Endothelial cell of umbilical vein (primary cell): ENCODE measurements at regions not wholly inside any gene's neighbourhood (a gene's known extent, or its start where the extent isn't known, plus 50 kb on each side); places are given as distances from the start of the nearest gene placed in this dataset.
"Not testable (repeated sequence)": the region's sequence is repeated elsewhere in the genome, so short reads cannot be mapped to it uniquely, and the experiment has no call there.

Source experiments
- BruUV-seq: library from RNA; stranded (reverse); fragments of 400-500 nt; replicated peaks from 2 replicates; lab custom pipeline; 2021; lab: Mats Ljungman, UMichigan
- CTCF ChIA-PET: fragments of 300-600, 350-600 bp; sonication (Branson Sonifier 250); formaldehyde crosslinking; loops from one replicate; lab custom pipeline; 2021; ENCODE audit warnings: antibody characterized with exemption, inconsistent platforms; lab: Charles Lee
- POLR2A ChIA-PET: fragments of 300-600, 350-600 bp; sonication (Branson Sonifier 250); formaldehyde crosslinking; loops from one replicate; lab custom pipeline; 2021; ENCODE audit warnings: antibody characterized with exemption, inconsistent platforms; lab: Charles Lee
- DNase-seq: peaks from one replicate; pipeline ENCODE4 v3.0.0-alpha.2; 2011; ENCODE audit warnings: low read depth, low spot score
- FAIRE-seq: peaks from 2 replicates; lab custom pipeline; 2011; peaks lifted over from hg19 to GRCh38; lab: Jason Lieb, UNC
- H2AFZ ChIP-seq: 2 replicates; pipeline ENCODE4 v1.6.0; 2012; ENCODE audit warnings: low read depth, low read length, control low read depth, inconsistent platforms
- H3K27ac ChIP-seq: 2 replicates; pipeline ENCODE4 v1.5.1; 2011; ENCODE audit warnings: low read depth, mild to moderate bottlenecking, control low read depth, low read length, moderate library complexity; ENCODE audit not compliant: insufficient read depth
- H3K27me3 ChIP-seq, 2 experiments: 2 replicates each; pipeline versions ENCODE4 v1.6.0 to v1.6.1; 2011; ENCODE audit warnings: low read length in 2 of 2, mixed read lengths in 1 of 2; ENCODE audit not compliant: control insufficient read depth in 2 of 2, insufficient read depth in 2 of 2
- H3K36me3 ChIP-seq, 2 experiments: 2 replicates in 1 of 2; 3 replicates in 1 of 2; pipeline ENCODE4 v1.5.1; 2011; ENCODE audit warnings: low read length in 2 of 2, mild to moderate bottlenecking in 1 of 2, moderate library complexity in 1 of 2; ENCODE audit not compliant: control insufficient read depth in 2 of 2, insufficient read depth in 2 of 2; ENCODE audit errors: extremely low read depth in 1 of 2
- H3K4me1 ChIP-seq: 3 replicates; pipeline ENCODE4 v1.5.1; 2011; ENCODE audit warnings: mild to moderate bottlenecking, low read length; ENCODE audit not compliant: control insufficient read depth, insufficient read depth; ENCODE audit errors: extremely low read depth
- H3K4me2 ChIP-seq: 2 replicates; pipeline ENCODE4 v1.6.1; 2011; ENCODE audit warnings: low read length, control low read depth, mixed read lengths; ENCODE audit not compliant: insufficient read depth
- H3K4me3 ChIP-seq, 3 experiments: fragments of 200-600 bp in 1 of 3; sonication (generic), shearing (Covaris generic) in 1 of 3; replicated peaks in 1 of 3; 2 replicates each; pipeline ENCODE4 v1.5.1; 2011 to 2016; ENCODE audit warnings: control low read depth in 3 of 3, low read length in 3 of 3, mild to moderate bottlenecking in 2 of 3, inconsistent platforms in 1 of 3, low read depth in 1 of 3, moderate library complexity in 1 of 3; ENCODE audit not compliant: insufficient read depth in 1 of 3
- H3K79me2 ChIP-seq: 2 replicates; pipeline ENCODE4 v1.6.0; 2012; ENCODE audit warnings: low read length, inconsistent platforms; ENCODE audit not compliant: control insufficient read depth, insufficient read depth
- H3K9ac ChIP-seq: replicated peaks from 2 replicates; pipeline ENCODE3; 2011; ENCODE audit warnings: low read length, control low read depth; ENCODE audit not compliant: insufficient read depth; ENCODE audit errors: extremely low read depth
- H3K9me1 ChIP-seq: replicated peaks from 3 replicates; pipeline ENCODE4 v1.6.0; 2011; ENCODE audit warnings: mild to moderate bottlenecking, low read length; ENCODE audit not compliant: control insufficient read depth, insufficient read depth; ENCODE audit errors: extremely low read depth
- H3K9me3 ChIP-seq: replicated peaks from 2 replicates; pipeline ENCODE4 v1.5.1; 2012; ENCODE audit warnings: low read length, inconsistent platforms; ENCODE audit not compliant: control insufficient read depth, insufficient read depth
- H4K20me1 ChIP-seq: replicated peaks from 2 replicates; pipeline ENCODE3; 2011; ENCODE audit warnings: mild to moderate bottlenecking, low read length; ENCODE audit not compliant: control insufficient read depth, insufficient read depth; ENCODE audit errors: extremely low read depth
- EZH2 ChIP-seq: IDR thresholded peaks from 2 replicates; pipeline ENCODE4 v1.6.1; 2012; ENCODE audit warnings: borderline replicate concordance, low read depth, mild to moderate bottlenecking, moderate library complexity, low read length, inconsistent platforms; ENCODE audit not compliant: severe bottlenecking
- FOS ChIP-seq: IDR thresholded peaks from 2 replicates; pipeline ENCODE4 v1.6.1; 2011; ENCODE audit warnings: mild to moderate bottlenecking, low read length, moderate library complexity, borderline replicate concordance; ENCODE audit not compliant: insufficient read depth
- GATA2 ChIP-seq: IDR thresholded peaks from 2 replicates; pipeline ENCODE4 v1.7.0; 2011; ENCODE audit warnings: low read depth, mild to moderate bottlenecking, moderate library complexity, mixed read lengths, low read length; ENCODE audit not compliant: insufficient read length, insufficient read depth
- JUN ChIP-seq: IDR thresholded peaks from 2 replicates; pipeline ENCODE4 v1.6.1; 2011; ENCODE audit warnings: borderline replicate concordance, low read depth; ENCODE audit not compliant: insufficient read length, insufficient read depth
- MYC ChIP-seq: IDR thresholded peaks from one replicate; pipeline ENCODE4 v1.6.1; 2011; ENCODE audit warnings: mild to moderate bottlenecking, low read depth, low read length
- POLR2A ChIP-seq: IDR thresholded peaks from 2 replicates; pipeline ENCODE4 v1.6.1; 2012; ENCODE audit warnings: low read depth, mild to moderate bottlenecking, control low read depth, low read length
- dilution Hi-C: fragments of 300-500 bp; cut with MboI; formaldehyde crosslinking; loops from one replicate; pipeline ENCODE4 v1.15.0; 2019; ENCODE audit warnings: low sequenced_read_pairs; ENCODE audit not compliant: extremely low pct_ligation_motif_present
- intact Hi-C: fragments of 100-400 bp; cut with micrococcal nuclease; formaldehyde crosslinking; loops from one replicate; pipeline ENCODE4 v1.10.0; 2022
- TF ChIP-seq, protein P1 (sequence below): IDR thresholded peaks from 2 replicates; pipeline ENCODE4 v1.6.1; 2011; ENCODE audit not compliant: insufficient read depth, insufficient read length

DNA sequence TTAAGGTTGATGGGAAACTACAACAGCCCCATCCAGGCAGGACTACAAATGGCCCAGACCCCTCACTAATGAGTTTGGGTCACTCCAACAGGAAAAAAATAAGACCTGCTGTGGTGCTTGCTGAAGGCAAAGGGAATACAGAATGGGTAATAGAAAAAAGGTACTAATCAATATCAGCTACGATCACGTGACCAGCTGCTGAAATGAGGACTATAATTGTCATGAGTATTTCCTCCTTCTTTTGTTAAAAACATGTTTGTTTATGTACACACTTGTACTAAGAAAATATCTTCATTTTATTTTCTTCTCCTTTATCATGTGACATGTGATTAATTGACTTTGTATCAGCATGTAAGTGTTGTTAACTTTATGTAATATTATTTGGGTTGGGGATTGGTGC, 199.9 kb downstream of the GJA1 start:
- POLR2A ChIA-PET, result no interaction called here

DNA sequence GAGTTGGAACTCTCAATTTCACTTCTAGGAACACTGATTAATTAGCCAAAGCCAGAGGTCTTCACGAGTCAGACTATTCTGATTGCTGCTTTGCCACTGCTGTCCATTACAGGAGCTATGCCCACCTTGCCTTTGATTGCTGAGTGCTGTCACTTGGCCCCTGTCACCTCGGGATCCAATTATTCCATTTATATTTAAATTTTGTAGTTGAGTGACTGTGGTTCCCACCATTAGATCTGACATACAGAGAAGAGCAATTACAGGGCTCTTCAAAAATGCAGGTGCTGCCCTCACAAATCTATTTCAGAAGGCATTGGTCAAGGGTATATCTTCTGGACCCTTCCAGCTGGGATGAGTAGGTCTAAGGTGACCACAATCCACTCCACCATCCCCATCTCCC, 200.8 kb downstream of the GJA1 start:
- FAIRE-seq, DNase-seq, H3K9me1 ChIP-seq, H3K4me3 ChIP-seq, H3K4me1 ChIP-seq, H3K9ac ChIP-seq, H4K20me1 ChIP-seq, H3K4me2 ChIP-seq, H3K27me3 ChIP-seq, dilution Hi-C loops, POLR2A ChIA-PET, BruUV-seq, H3K27ac ChIP-seq, H2AFZ ChIP-seq, CTCF ChIA-PET, intact Hi-C loops, H3K9me3 ChIP-seq, H3K36me3 ChIP-seq, H3K79me2 ChIP-seq: not testable (repeated sequence)

More for the DNA sequence above, 199.9 kb downstream of the GJA1 start:
- no peaks in the 10 kb centered on the region for H3K9me1 ChIP-seq
- FAIRE-seq (no peak), DNase-seq (no peak)
- H3K9me3 ChIP-seq, result peaks cover 3% of the 10 kb centered on the region
- H3K9ac ChIP-seq, result no peak overlapping the region
- H3K36me3 ChIP-seq, result no peaks in the 10 kb centered on the region
- intact Hi-C loops (no loop called here), dilution Hi-C loops (no loop called here)
- H3K27me3 ChIP-seq, result no peaks in the 10 kb centered on the region
- TF ChIP-seq EZH2, result no peak
- TF ChIP-seq, protein P1, sequence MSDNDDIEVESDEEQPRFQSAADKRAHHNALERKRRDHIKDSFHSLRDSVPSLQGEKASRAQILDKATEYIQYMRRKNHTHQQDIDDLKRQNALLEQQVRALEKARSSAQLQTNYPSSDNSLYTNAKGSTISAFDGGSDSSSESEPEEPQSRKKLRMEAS, result no peak
- no peak for TF ChIP-seq GATA2
- no peak for TF ChIP-seq FOS
- no peak for TF ChIP-seq JUN
- no peak for TF ChIP-seq MYC
- no peak for TF ChIP-seq POLR2A
- no peak overlapping the region for H2AFZ ChIP-seq
- H3K4me2 ChIP-seq, result no peak overlapping the region
- no peaks in the 10 kb centered on the region for H4K20me1 ChIP-seq
- CTCF ChIA-PET, result no interaction called here
- H3K4me1 ChIP-seq, result peaks cover 9% of the 10 kb centered on the region
- no TSS peak for BruUV-seq
- no peak overlapping the region for H3K4me3 ChIP-seq
- H3K27ac ChIP-seq, result no peak overlapping the region
- H3K79me2 ChIP-seq, result no peaks in the 10 kb centered on the region
